ENCODE measurements at regions not wholly inside any gene's neighbourhood (a gene's known extent, or its start where the extent isn't known, plus 50 kb on each side); places are given as distances from the start of the nearest gene placed in this dataset.

GRCh38 chr5:142441616-142442015, 116.8 kb upstream of the SPRY4 start:
- Histone ChIP-seq H3K79me2 (ENCODE audit: control insufficient read depth, insufficient read depth, low read length) (no peaks in the 10 kb centered on the region), H3K9me1 (ENCODE audit: control insufficient read depth, insufficient read depth, low read length) (no peaks in the 10 kb centered on the region), H3K9ac (ENCODE audit: insufficient read depth in 1 of 2, low read depth in 2 of 2, low read length in 2 of 2) (0 out of 4 replicates have a peak overlapping the region, but pooled peaks of 1 of the 2 experiments have one; percentile 55), H3K27me3 (ENCODE audit: control insufficient read depth in 2 of 2, insufficient read depth in 2 of 2, low read length in 2 of 2) (no peaks in the 10 kb centered on the region; a peak in 1 of 5 replicates), H4K20me1 (replicated peaks; ENCODE audit: control insufficient read depth, insufficient read depth, low read length) (no peaks in the 10 kb centered on the region), H3K4me2 (ENCODE audit: insufficient read depth, low read length) (peak overlapping the region; percentile 23; the same call in 1 of the 2 replicates), H3K4me1 (replicated peaks in 1 of 2; ENCODE audit: control insufficient read depth in 2 of 2, insufficient read depth in 2 of 2, low read length in 2 of 2) (peaks cover 5 to 22% of the 10 kb centered on the region in 2 experiments), H2AFZ (ENCODE audit: low read depth, low read length) (peak overlapping the region; percentile 78), H3K9me3 (replicated peaks; ENCODE audit: control insufficient read depth, insufficient read depth, low read depth, low read length) (no peaks in the 10 kb centered on the region), H3K27ac (ENCODE audit: extremely low read depth, low read depth, low read length) (no peak overlapping the region), H3K4me3 (no peak overlapping the region), H3K36me3 (ENCODE audit: control insufficient read depth, insufficient read depth, low read length) (no peaks in the 10 kb centered on the region)
- 15% methylated on average over 11 of the region's 12 CpGs for WGBS (ENCODE audit: insufficient coverage, low coverage, missing lambda C conversion rate)
- ATAC-seq: peak; percentile 35
- FAIRE-seq: no peak
- no peak for DNase-seq (ENCODE audit: extremely low read depth in 1 of 4, low spot score in 3 of 4)
- in situ Hi-C loops (cut with MboI): no loop called here
- CTCF ChIA-PET (ENCODE audit: low intra/inter-chr PET ratio): no interaction called here
- no TSS peak for BruUV-seq (replicated peaks)
- POLR2A ChIA-PET: no interaction called here
- intact Hi-C loops (cut with micrococcal nuclease): loop anchor here (10.0 kb wide), 1 partner anchor 103 kb away; no protein-coding TSS in a partner anchor
- TF ChIP-seq TAF1 (IDR thresholded peaks at IDR 0.05; ENCODE audit: control insufficient read depth, extremely low read depth, insufficient read depth, low read length, severe bottlenecking) (no peak), ELK1 (CRISPR knock-in tag; IDR thresholded peaks at IDR 0.05) (no peak), SNRNP70 (optimal IDR thresholded peaks at IDR 0.05; ENCODE audit: low read depth, low read length) (no peak), MAFF (IDR thresholded peaks at IDR 0.05; ENCODE audit: low read length) (no peak), ZFP1 (CRISPR knock-in tag; IDR thresholded peaks at IDR 0.05) (no peak), SIX5 (IDR thresholded peaks at IDR 0.05; ENCODE audit: borderline replicate concordance in 1 of 2, insufficient read depth in 1 of 2, low read depth in 1 of 2, low read length in 2 of 2) (no peak), CTCF (IDR thresholded peaks at IDR 0.05 in 2 of 3, conservative IDR thresholded peaks at IDR 0.05 in 1 of 3; ENCODE audit: insufficient read depth in 2 of 3, low read depth in 1 of 3, low read length in 3 of 3) (peak in 1 of 3 experiments; percentile 20; a peak in 1 of 6 replicates), BCOR (IDR thresholded peaks at IDR 0.05) (no peak), ELF1 (tag; IDR thresholded peaks at IDR 0.05) (no peak)
- TF ChIP-seq, protein P1, sequence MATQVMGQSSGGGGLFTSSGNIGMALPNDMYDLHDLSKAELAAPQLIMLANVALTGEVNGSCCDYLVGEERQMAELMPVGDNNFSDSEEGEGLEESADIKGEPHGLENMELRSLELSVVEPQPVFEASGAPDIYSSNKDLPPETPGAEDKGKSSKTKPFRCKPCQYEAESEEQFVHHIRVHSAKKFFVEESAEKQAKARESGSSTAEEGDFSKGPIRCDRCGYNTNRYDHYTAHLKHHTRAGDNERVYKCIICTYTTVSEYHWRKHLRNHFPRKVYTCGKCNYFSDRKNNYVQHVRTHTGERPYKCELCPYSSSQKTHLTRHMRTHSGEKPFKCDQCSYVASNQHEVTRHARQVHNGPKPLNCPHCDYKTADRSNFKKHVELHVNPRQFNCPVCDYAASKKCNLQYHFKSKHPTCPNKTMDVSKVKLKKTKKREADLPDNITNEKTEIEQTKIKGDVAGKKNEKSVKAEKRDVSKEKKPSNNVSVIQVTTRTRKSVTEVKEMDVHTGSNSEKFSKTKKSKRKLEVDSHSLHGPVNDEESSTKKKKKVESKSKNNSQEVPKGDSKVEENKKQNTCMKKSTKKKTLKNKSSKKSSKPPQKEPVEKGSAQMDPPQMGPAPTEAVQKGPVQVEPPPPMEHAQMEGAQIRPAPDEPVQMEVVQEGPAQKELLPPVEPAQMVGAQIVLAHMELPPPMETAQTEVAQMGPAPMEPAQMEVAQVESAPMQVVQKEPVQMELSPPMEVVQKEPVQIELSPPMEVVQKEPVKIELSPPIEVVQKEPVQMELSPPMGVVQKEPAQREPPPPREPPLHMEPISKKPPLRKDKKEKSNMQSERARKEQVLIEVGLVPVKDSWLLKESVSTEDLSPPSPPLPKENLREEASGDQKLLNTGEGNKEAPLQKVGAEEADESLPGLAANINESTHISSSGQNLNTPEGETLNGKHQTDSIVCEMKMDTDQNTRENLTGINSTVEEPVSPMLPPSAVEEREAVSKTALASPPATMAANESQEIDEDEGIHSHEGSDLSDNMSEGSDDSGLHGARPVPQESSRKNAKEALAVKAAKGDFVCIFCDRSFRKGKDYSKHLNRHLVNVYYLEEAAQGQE (IDR thresholded peaks at IDR 0.05; ENCODE audit: borderline replicate concordance): peak; percentile 29; the same call in 1 of the 2 replicates
- TF ChIP-seq, protein P1 (CRISPR knock-in tag; IDR thresholded peaks at IDR 0.05; ENCODE audit: low read depth): no peak

Measured in K562 (cell line).